ENCODE measurements at regions not wholly inside any gene's neighbourhood (a gene's known extent, or its start where the extent isn't known, plus 50 kb on each side); places are given as distances from the start of the nearest gene placed in this dataset.

DNA sequence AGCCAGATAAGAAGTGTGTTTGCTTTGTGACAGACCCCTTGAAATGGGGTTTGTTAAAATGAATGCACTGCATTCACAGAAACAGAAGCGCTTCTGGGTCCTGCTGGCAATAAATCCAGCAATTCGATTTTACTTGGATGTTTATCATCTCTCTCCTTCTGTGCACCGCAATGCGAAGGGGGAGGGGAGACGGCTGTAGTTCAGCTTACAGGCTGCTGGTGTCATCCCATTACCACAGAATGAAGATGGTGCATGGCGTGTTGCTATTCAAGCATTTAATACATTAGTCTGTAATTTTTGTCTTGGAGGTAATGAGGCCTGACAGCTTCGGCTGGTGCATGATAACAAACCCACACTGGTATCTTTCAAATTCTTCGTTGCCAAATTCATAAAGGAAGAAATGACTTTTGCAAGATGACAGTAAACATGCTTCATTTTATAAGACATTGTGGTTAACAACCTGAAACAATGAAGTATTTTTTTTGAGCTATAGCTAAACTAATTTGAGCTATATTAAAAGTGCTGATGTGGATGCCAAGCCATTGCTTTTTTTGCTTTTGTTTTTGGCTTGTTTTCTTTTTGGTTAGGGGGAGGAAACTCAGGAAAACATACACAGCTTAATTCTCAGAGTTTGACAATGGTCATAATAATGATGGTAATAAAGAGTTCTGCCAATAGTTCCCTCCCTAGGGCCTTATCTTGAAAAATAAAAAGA, 418.3 kb downstream of the OTOL1 start:
- Histone ChIP-seq H3K27ac (ENCODE audit: low read depth in 1 of 2, low read length in 2 of 2) (no peak overlapping the region), H3K4me3 (ENCODE audit: low read length) (no peak overlapping the region), H3K9me3 (ENCODE audit: control insufficient read depth in 1 of 2, insufficient read depth in 1 of 2, low read length in 2 of 2) (no peaks in the 10 kb centered on the region), H3K36me3 (ENCODE audit: insufficient read depth, low read length) (no peaks in the 10 kb centered on the region), H3K27me3 (ENCODE audit: control insufficient read depth in 1 of 2, insufficient read depth in 2 of 2, low read length in 2 of 2) (no peaks in the 10 kb centered on the region), H3K4me1 (ENCODE audit: insufficient read depth, low read length) (no peaks in the 10 kb centered on the region)
- no peak for TF ChIP-seq CTCF (IDR thresholded peaks at IDR 0.05)
- intact Hi-C loops (cut with DNase I, micrococcal nuclease): no loop called here
- Mint-ChIP-seq H3K4me3 (no peak overlapping the region), H3K27ac (no peak overlapping the region), H3K4me1 (ENCODE audit: low read depth) (no peaks in the 10 kb centered on the region), H3K36me3 (ENCODE audit: low read depth) (no peaks in the 10 kb centered on the region), H3K9me3 (peaks cover 2% of the 10 kb centered on the region), H3K27me3 (no peaks in the 10 kb centered on the region)
- ChIA-PET POLR2A (no interaction called here), CTCF (no interaction called here)
- ATAC-seq (ENCODE audit: poor library complexity): no peak
- DNase-seq: no peak

DNA sequence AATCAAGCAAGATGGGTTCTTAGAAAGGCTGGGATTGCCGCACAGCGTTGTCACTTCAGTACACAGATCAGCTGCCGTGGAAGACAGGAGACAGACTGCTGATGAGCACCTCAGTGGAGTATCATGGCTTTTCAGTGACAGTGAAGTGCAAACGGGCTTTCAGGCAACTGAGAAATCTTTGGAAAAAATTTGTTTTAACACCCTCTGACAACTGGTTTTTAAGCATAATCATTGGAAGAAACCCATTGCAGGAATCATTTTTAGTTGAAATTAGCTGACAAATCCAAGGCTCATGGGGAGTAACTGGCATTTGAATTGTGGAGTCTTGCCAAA, 418.8 kb downstream of the OTOL1 start:
- H3K27ac Mint-ChIP-seq: no peak overlapping the region
- H3K27me3 Mint-ChIP-seq: no peaks in the 10 kb centered on the region
- no peak overlapping the region for H3K4me3 Mint-ChIP-seq
- ATAC-seq (ENCODE audit: poor library complexity) (no peak), DNase-seq (no peak)
- no peaks in the 10 kb centered on the region for H3K4me1 ChIP-seq (ENCODE audit: insufficient read depth, low read length)
- H3K27me3 ChIP-seq (ENCODE audit: control insufficient read depth in 1 of 2, insufficient read depth in 2 of 2, low read length in 2 of 2): no peaks in the 10 kb centered on the region
- no peak overlapping the region for H3K27ac ChIP-seq (ENCODE audit: low read depth in 1 of 2, low read length in 2 of 2)
- H3K36me3 ChIP-seq (ENCODE audit: insufficient read depth, low read length): no peaks in the 10 kb centered on the region
- ChIA-PET CTCF (no interaction called here), POLR2A (no interaction called here)
- intact Hi-C loops (cut with DNase I, micrococcal nuclease): no loop called here
- no peaks in the 10 kb centered on the region for H3K9me3 ChIP-seq (ENCODE audit: control insufficient read depth in 1 of 2, insufficient read depth in 1 of 2, low read length in 2 of 2)
- no peaks in the 10 kb centered on the region for H3K36me3 Mint-ChIP-seq (ENCODE audit: low read depth)
- peaks cover 3% of the 10 kb centered on the region for H3K9me3 Mint-ChIP-seq
- TF ChIP-seq CTCF (IDR thresholded peaks at IDR 0.05): no peak
- no peaks in the 10 kb centered on the region for H3K4me1 Mint-ChIP-seq (ENCODE audit: low read depth)
- no peak overlapping the region for H3K4me3 ChIP-seq (ENCODE audit: low read length)

GRCh38 chr3:161920196-161920595, 423.6 kb downstream of the OTOL1 start:
- Histone ChIP-seq H3K27ac (ENCODE audit: low read depth in 1 of 2, low read length in 2 of 2) (no peak overlapping the region), H3K9me3 (ENCODE audit: control insufficient read depth in 1 of 2, insufficient read depth in 1 of 2, low read length in 2 of 2) (no peaks in the 10 kb centered on the region), H3K4me1 (ENCODE audit: insufficient read depth, low read length) (no peaks in the 10 kb centered on the region), H3K4me3 (ENCODE audit: low read length) (no peak overlapping the region), H3K36me3 (ENCODE audit: insufficient read depth, low read length) (no peaks in the 10 kb centered on the region), H3K27me3 (ENCODE audit: control insufficient read depth in 1 of 2, insufficient read depth in 2 of 2, low read length in 2 of 2) (no peaks in the 10 kb centered on the region)
- no peaks in the 10 kb centered on the region for H3K4me1 Mint-ChIP-seq (ENCODE audit: low read depth)
- H3K27ac Mint-ChIP-seq: no peak overlapping the region
- ATAC-seq (ENCODE audit: poor library complexity) (no peak), DNase-seq (no peak)
- H3K36me3 Mint-ChIP-seq (ENCODE audit: low read depth): no peaks in the 10 kb centered on the region
- ChIA-PET POLR2A (no interaction called here), CTCF (no interaction called here)
- peaks cover 3% of the 10 kb centered on the region for H3K9me3 Mint-ChIP-seq
- no peak for TF ChIP-seq CTCF (IDR thresholded peaks at IDR 0.05)
- intact Hi-C loops (cut with DNase I, micrococcal nuclease): no loop called here
- no peaks in the 10 kb centered on the region for H3K27me3 Mint-ChIP-seq
- no peak overlapping the region for H3K4me3 Mint-ChIP-seq

All from CD4-positive, alpha-beta T cell (primary cell).